Neuron (in vitro differentiated cells): ENCODE measurements at regions not wholly inside any gene's neighbourhood (a gene's known extent, or its start where the extent isn't known, plus 50 kb on each side); places are given as distances from the start of the nearest gene placed in this dataset.
"Not testable (repeated sequence)": the region's sequence is repeated elsewhere in the genome, so short reads cannot be mapped to it uniquely, and the experiment has no call there.

Source experiments
- H2AFZ ChIP-seq: one replicate; pipeline ENCODE4 v1.6.1; 2013; ENCODE audit warnings: low read depth, mild to moderate bottlenecking, inconsistent platforms, low read length, moderate library complexity
- H3K27me3 ChIP-seq: one replicate; pipeline ENCODE4 v1.6.1; 2013; ENCODE audit warnings: low read length; ENCODE audit not compliant: insufficient read depth
- H3K36me3 ChIP-seq: one replicate; pipeline ENCODE4 v1.6.1; 2013; ENCODE audit warnings: low read length; ENCODE audit not compliant: insufficient read depth
- H3K4me1 ChIP-seq: one replicate; pipeline ENCODE4 v1.6.1; 2013; ENCODE audit warnings: low read length; ENCODE audit not compliant: insufficient read depth
- H3K4me3 ChIP-seq: 2 replicates; pipeline ENCODE4 v1.5.1; 2013; ENCODE audit warnings: mild to moderate bottlenecking, low read length, moderate library complexity
- H3K9me3 ChIP-seq: one replicate; pipeline ENCODE4 v1.6.1; 2013; ENCODE audit warnings: low read length

DNA sequence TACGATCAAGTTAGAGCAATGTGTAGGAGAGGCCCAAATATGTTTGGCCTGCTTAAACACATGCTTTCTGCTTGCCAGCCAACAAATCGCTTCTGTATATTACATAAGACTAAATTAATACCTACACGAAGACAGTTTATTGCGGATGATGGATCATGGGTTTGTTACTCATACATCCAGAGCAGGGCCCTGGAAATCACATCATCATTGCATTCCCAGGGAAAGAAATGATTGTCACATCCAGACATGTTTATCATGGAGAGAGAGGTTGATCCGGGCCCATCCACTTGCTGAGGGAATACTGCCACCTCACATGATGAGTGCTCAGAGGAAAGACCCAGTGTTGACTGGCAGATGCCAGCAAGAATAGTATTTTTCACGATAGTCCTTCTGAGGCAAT, 282.6 kb downstream of the NUF2 start:
- Histone ChIP-seq H3K27me3 (peaks cover 2% of the 10 kb centered on the region), H3K4me1 (no peaks in the 10 kb centered on the region), H3K9me3 (no peaks in the 10 kb centered on the region), H2AFZ (no peak overlapping the region), H3K36me3 (no peaks in the 10 kb centered on the region), H3K4me3 (no peak overlapping the region)

DNA sequence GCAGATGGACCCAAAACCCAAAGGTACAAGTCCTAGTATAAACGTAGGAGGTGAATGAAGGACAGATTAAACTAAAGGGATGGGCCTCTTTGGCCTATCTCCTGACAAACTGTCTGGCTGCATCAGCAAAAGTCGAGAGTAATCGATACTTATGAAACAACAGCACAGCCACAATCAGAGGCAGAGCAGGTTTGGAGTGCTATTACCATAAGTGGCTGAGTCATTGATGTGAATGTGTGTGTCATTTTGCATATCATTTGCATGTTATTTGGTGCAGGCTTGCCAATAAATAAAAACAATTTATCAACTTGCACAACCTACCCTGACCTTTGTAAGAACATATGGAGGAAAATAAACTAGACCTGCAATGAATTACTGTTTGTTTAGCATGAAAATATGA, 283.1 kb downstream of the NUF2 start:
- no peak overlapping the region for H2AFZ ChIP-seq
- no peak overlapping the region for H3K4me3 ChIP-seq
- no peaks in the 10 kb centered on the region for H3K4me1 ChIP-seq
- peaks cover 2% of the 10 kb centered on the region for H3K27me3 ChIP-seq
- no peaks in the 10 kb centered on the region for H3K9me3 ChIP-seq
- H3K36me3 ChIP-seq, result no peaks in the 10 kb centered on the region

GRCh38 chr1:163608979-163609378, 287.2 kb downstream of the NUF2 start:
- Histone ChIP-seq H3K9me3 (no peaks in the 10 kb centered on the region), H3K27me3 (no peaks in the 10 kb centered on the region), H3K4me1 (no peaks in the 10 kb centered on the region), H3K4me3 (no peak overlapping the region), H2AFZ (no peak overlapping the region), H3K36me3 (no peaks in the 10 kb centered on the region)

DNA sequence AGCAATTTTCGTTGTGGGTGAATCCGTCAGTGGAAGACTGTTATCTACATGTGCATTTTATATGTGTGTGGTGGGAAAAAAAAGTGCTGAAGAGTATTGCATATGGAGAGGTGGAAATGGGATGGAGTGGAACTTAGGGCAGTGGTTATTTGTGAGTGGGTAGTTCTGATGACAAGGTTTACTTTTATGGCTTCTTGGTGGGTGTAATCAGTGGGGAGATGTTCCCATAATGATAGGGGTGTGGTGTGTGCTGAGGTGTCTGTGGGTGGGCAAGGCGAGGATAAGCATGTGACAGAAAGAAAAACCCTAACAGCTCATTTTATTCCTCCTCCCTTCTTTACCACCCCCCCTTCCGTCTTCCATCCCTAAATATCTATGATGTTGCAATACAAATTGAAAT, 288.1 kb downstream of the NUF2 start:
- no peak overlapping the region for H3K4me3 ChIP-seq
- no peak overlapping the region for H2AFZ ChIP-seq
- H3K9me3 ChIP-seq, result no peaks in the 10 kb centered on the region
- no peaks in the 10 kb centered on the region for H3K4me1 ChIP-seq
- H3K27me3 ChIP-seq, result no peaks in the 10 kb centered on the region
- H3K36me3 ChIP-seq, result no peaks in the 10 kb centered on the region

DNA sequence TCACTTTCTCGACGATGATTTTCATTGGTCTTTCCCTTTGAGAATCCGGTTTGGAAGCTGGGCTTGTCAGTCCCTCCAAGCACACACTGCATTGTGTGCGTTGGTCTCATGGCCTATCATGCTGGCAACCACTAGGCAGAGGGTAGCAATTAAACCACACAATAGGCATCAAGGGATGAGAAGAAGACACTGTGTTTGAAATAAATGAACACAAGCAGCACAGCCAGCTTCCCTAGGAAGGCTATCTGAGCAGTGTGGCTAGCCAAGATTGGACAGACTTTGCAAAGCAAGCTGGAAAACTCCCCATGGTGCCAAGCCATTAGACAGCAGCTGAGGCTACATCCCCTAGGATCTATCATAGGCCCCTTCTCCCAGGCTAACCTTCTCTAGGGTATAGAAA, 288.7 kb downstream of the NUF2 start:
- H3K36me3 ChIP-seq, result no peaks in the 10 kb centered on the region
- no peak overlapping the region for H3K4me3 ChIP-seq
- no peaks in the 10 kb centered on the region for H3K9me3 ChIP-seq
- H3K4me1 ChIP-seq, result no peaks in the 10 kb centered on the region
- H2AFZ ChIP-seq, result no peak overlapping the region
- H3K27me3 ChIP-seq, result no peaks in the 10 kb centered on the region

DNA sequence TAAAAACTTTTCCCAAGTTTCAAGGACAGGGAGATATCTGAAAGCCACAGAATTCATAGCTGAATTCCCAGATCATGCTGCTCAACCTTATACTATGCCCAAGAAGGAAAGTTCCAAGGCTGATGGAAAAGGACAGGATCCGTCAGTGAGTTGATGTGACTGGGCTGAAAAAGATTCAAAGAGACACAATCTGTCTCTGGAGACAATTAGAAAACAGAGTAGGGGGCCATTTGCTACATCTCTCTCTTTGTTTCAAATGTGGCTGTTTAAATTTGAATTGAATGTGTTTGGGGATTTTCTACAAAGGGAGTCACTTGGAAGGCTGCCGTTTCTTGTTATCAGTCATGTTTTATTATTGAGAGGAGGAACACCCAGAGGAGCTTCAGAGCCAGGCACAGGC, 292.6 kb downstream of the NUF2 start:
- Histone ChIP-seq H3K36me3 (no peaks in the 10 kb centered on the region), H3K9me3 (no peaks in the 10 kb centered on the region), H3K4me1 (no peaks in the 10 kb centered on the region), H3K27me3 (no peaks in the 10 kb centered on the region), H2AFZ (no peak overlapping the region), H3K4me3 (no peak overlapping the region)

DNA sequence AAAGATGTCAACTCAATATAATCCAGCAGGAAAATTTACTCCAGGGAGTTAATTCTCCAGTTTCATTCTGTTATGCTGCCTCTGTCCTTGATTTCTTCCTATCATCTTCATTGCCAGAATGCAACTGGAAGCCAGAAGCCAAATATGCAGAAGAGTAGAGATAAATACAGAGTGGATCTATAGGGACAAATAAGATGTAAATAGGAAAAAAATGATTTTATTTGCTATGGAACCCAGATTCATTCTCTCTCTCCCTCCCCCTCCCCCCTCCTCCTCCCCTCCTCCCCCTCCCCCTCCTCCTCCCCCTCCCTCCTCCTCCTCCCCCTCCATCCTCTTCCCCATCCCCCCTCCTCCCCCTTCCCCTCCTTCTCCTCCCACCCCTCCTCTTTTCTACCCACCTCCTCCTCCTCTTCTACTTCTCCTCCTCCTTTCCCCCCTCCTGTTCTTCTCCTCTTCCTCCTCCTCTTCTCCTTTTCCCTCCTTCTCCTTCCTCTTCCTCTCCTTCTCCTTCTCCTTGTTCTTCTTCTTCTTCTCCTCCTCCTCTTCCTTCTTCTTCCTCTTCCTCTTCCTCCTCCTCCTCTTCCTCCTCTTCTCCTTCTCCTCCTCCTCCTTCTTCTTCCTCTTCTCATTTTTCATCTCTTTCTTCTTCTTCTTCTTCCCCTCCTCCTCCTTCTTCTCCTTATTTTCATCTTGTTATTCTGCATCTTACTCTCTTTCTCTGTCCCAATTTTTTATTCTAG, 306.4 kb downstream of the NUF2 start:
- H3K9me3 ChIP-seq, result no peaks in the 10 kb centered on the region
- no peaks in the 10 kb centered on the region for H3K4me1 ChIP-seq
- H2AFZ ChIP-seq, result no peak overlapping the region
- no peaks in the 10 kb centered on the region for H3K36me3 ChIP-seq
- H3K4me3 ChIP-seq, result no peak overlapping the region
- no peaks in the 10 kb centered on the region for H3K27me3 ChIP-seq

GRCh38 chr1:163632269-163632668, 310.5 kb downstream of the NUF2 start:
- Histone ChIP-seq H3K4me1 (no peaks in the 10 kb centered on the region), H3K9me3 (no peaks in the 10 kb centered on the region), H3K36me3 (no peaks in the 10 kb centered on the region), H3K27me3 (no peaks in the 10 kb centered on the region), H3K4me3 (no peak overlapping the region), H2AFZ (no peak overlapping the region)

GRCh38 chr1:163633366-163633765, 311.6 kb downstream of the NUF2 start:
- H3K36me3 ChIP-seq, result no peaks in the 10 kb centered on the region
- H3K4me1 ChIP-seq, result no peaks in the 10 kb centered on the region
- H3K27me3 ChIP-seq, result no peaks in the 10 kb centered on the region
- H3K4me3 ChIP-seq, result no peak overlapping the region
- no peaks in the 10 kb centered on the region for H3K9me3 ChIP-seq
- H2AFZ ChIP-seq, result no peak overlapping the region

GRCh38 chr1:163645676-163646075, 323.9 kb downstream of the NUF2 start:
- not testable (repeated sequence) for H3K9me3 ChIP-seq, H3K4me3 ChIP-seq, H3K4me1 ChIP-seq, H3K27me3 ChIP-seq, H2AFZ ChIP-seq, H3K36me3 ChIP-seq

GRCh38 chr1:163650624-163651023, 328.9 kb downstream of the NUF2 start:
- Histone ChIP-seq H3K27me3 (no peaks in the 10 kb centered on the region), H3K4me3 (no peak overlapping the region), H3K36me3 (no peaks in the 10 kb centered on the region), H3K4me1 (no peaks in the 10 kb centered on the region), H2AFZ (no peak overlapping the region), H3K9me3 (no peaks in the 10 kb centered on the region)

GRCh38 chr1:163652441-163652840, 330.7 kb downstream of the NUF2 start:
- Histone ChIP-seq H2AFZ (no peak overlapping the region), H3K27me3 (no peaks in the 10 kb centered on the region), H3K36me3 (no peaks in the 10 kb centered on the region), H3K9me3 (no peaks in the 10 kb centered on the region), H3K4me3 (no peak overlapping the region), H3K4me1 (no peaks in the 10 kb centered on the region)

DNA sequence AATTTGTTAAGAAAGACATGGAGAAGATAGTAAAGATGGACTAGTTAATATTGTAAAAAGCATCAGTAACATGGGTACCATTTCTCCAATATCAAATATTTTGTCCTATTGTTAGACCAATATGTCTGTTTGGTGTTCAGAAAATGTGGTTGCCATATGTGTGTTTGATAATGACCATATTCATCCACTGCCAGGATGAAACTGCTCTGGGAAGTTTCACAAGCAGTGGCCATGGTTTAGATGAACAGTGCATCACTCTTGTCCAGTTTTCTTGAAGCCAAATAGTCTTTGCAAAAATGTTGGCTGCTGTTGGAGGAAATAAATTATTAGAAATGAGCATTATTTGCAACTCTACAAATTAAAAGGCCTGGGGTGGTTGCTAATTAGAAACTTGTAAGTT, 333.8 kb downstream of the NUF2 start:
- Histone ChIP-seq H3K9me3 (no peaks in the 10 kb centered on the region), H3K36me3 (no peaks in the 10 kb centered on the region), H3K27me3 (no peaks in the 10 kb centered on the region), H2AFZ (no peak overlapping the region), H3K4me1 (no peaks in the 10 kb centered on the region), H3K4me3 (no peak overlapping the region)

DNA sequence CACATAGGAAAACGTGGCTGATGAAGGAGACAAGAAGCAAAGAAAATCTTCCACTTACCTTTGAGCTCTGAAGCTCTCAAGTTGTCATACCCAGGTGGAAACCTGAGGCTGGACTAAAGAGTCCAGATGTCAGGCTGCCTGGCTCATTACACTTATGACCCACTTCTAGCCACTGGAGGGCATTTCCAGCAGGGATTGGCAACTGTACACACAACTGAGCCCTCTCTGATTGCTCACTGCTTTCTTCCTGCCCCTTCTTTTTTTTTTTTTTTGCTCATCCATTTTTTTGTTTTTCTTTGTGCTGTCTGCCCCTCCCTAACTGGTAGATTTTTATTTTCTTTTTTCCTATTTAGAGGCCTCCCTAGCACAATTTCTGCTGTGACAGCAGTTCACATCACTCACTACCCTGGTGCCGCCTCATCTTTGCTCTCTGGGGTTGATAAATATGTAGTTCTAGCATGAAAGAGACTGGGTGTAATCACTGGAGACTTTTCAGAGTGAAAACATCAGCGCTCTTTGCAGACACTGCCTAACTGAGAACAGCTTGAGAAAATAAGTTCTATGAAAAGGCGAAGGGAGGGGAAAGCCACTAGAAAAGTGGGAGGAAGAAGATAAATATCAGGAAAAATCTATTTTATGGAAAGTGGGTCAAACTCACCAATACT, 334.5 kb downstream of the NUF2 start:
- Histone ChIP-seq H2AFZ (no peak overlapping the region), H3K36me3 (no peaks in the 10 kb centered on the region), H3K9me3 (no peaks in the 10 kb centered on the region), H3K27me3 (no peaks in the 10 kb centered on the region), H3K4me1 (no peaks in the 10 kb centered on the region), H3K4me3 (no peak overlapping the region)
